HEK293 (cell line): ENCODE measurements at regions not wholly inside any gene's neighbourhood (a gene's known extent, or its start where the extent isn't known, plus 50 kb on each side); places are given as distances from the start of the nearest gene placed in this dataset.

Experiments
- SCRT1 ChIP-seq: fragments of 450-650 bp; formaldehyde crosslinking; IDR thresholded peaks from 2 replicates; pipeline ENCODE4 v1.5.1; 2016; ENCODE audit warnings: missing biosample characterization, missing genetic modification characterization, borderline replicate concordance
- YY1 ChIP-seq: fragments of 450-650 bp; formaldehyde crosslinking; IDR thresholded peaks from 2 replicates; pipeline ENCODE4 v1.5.1; 2018; ENCODE audit warnings: missing biosample characterization, missing genetic modification characterization
- ZBTB21 ChIP-seq: fragments of 450-650 bp; formaldehyde crosslinking; IDR thresholded peaks from 2 replicates; pipeline ENCODE4 v1.5.1; 2017; ENCODE audit warnings: missing biosample characterization, missing genetic modification characterization
- ZEB2 ChIP-seq: fragments of 450-650 bp; formaldehyde crosslinking; IDR thresholded peaks from 2 replicates; pipeline ENCODE4 v1.5.1; 2016; ENCODE audit warnings: missing biosample characterization, missing genetic modification characterization
- ZNF114 ChIP-seq: fragments of 450-650 bp; formaldehyde crosslinking; IDR thresholded peaks from 2 replicates; pipeline ENCODE4 v1.5.0; 2017; ENCODE audit warnings: missing biosample characterization, missing genetic modification characterization
- ZNF211 ChIP-seq: fragments of 450-650 bp; formaldehyde crosslinking; IDR thresholded peaks from 2 replicates; pipeline ENCODE4 v1.5.1; 2016; ENCODE audit warnings: low read depth, missing biosample characterization, missing genetic modification characterization
- ZNF549 ChIP-seq: fragments of 450-650 bp; IDR thresholded peaks from 2 replicates; pipeline ENCODE4 v1.5.1; 2018; ENCODE audit warnings: missing biosample characterization, missing genetic modification characterization, mild to moderate bottlenecking, inconsistent platforms, moderate library complexity
- ZNF629 ChIP-seq: fragments of 450-650 bp; formaldehyde crosslinking; IDR thresholded peaks from 2 replicates; pipeline ENCODE4 v1.5.1; 2017; ENCODE audit warnings: missing biosample characterization, missing genetic modification characterization
- ZNF660 ChIP-seq: fragments of 450-650 bp; IDR thresholded peaks from 2 replicates; pipeline ENCODE4 v1.5.1; 2018; ENCODE audit warnings: missing biosample characterization, mild to moderate bottlenecking, missing genetic modification characterization
- ZNF785 ChIP-seq: fragments of 450-650 bp; formaldehyde crosslinking; IDR thresholded peaks from 2 replicates; pipeline ENCODE4 v1.5.1; 2016; ENCODE audit warnings: missing biosample characterization, missing genetic modification characterization
- TF ChIP-seq, protein P1 (sequence below): fragments of 450-650 bp; formaldehyde crosslinking; IDR thresholded peaks from 2 replicates; pipeline ENCODE4 v1.5.1; 2016; ENCODE audit warnings: missing biosample characterization, missing genetic modification characterization
- TF ChIP-seq, protein P2 (sequence below): fragments of 450-650 bp; formaldehyde crosslinking; IDR thresholded peaks from 2 replicates; pipeline ENCODE4 v1.5.1; 2016; ENCODE audit warnings: missing biosample characterization, missing genetic modification characterization, low read depth
- TF ChIP-seq, protein P3 (sequence below): fragments of 450-650 bp; formaldehyde crosslinking; IDR thresholded peaks from 2 replicates; pipeline ENCODE4 v1.5.0; 2017; ENCODE audit warnings: missing biosample characterization, missing genetic modification characterization, borderline replicate concordance
- TF ChIP-seq, protein P4 (sequence below): fragments of 450-650 bp; formaldehyde crosslinking; conservative IDR thresholded peaks from 2 replicates; pipeline ENCODE4 v1.5.1; 2016; ENCODE audit warnings: low read depth, missing biosample characterization, missing genetic modification characterization

DNA sequence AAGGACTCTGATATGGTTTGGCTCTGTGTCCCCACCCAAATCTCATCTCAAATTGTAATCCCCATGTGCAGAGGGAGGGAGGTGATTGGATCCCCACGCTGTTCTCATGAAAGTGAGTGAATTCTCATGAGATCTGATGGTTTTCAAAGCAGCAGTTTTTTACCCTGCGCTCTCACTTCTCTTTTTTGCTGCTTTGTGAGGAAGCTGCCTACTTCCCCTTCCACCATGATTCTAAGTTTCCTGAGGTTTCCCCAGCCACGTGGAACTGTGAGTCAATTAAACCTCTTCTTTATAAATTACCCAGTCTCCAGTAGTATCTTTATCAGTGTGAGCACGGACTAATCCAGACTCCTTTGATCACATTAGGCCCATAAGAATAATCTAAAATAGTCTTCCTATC, 719.7 kb upstream of the CDH8 start:
- TF ChIP-seq ZNF549 (no peak), YY1 (tag by site-specific recombination) (no peak), ZNF660 (tag by site-specific recombination) (no peak), SCRT1 (no peak), ZNF785 (no peak), ZBTB21 (tag by site-specific recombination) (no peak), ZNF114 (tag by site-specific recombination) (no peak), ZNF211 (tag by site-specific recombination) (no peak), ZEB2 (tag by site-specific recombination) (no peak), ZNF629 (no peak)
- TF ChIP-seq, protein P1, sequence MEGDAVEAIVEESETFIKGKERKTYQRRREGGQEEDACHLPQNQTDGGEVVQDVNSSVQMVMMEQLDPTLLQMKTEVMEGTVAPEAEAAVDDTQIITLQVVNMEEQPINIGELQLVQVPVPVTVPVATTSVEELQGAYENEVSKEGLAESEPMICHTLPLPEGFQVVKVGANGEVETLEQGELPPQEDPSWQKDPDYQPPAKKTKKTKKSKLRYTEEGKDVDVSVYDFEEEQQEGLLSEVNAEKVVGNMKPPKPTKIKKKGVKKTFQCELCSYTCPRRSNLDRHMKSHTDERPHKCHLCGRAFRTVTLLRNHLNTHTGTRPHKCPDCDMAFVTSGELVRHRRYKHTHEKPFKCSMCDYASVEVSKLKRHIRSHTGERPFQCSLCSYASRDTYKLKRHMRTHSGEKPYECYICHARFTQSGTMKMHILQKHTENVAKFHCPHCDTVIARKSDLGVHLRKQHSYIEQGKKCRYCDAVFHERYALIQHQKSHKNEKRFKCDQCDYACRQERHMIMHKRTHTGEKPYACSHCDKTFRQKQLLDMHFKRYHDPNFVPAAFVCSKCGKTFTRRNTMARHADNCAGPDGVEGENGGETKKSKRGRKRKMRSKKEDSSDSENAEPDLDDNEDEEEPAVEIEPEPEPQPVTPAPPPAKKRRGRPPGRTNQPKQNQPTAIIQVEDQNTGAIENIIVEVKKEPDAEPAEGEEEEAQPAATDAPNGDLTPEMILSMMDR (tag by site-specific recombination), result no peak
- TF ChIP-seq, protein P2, sequence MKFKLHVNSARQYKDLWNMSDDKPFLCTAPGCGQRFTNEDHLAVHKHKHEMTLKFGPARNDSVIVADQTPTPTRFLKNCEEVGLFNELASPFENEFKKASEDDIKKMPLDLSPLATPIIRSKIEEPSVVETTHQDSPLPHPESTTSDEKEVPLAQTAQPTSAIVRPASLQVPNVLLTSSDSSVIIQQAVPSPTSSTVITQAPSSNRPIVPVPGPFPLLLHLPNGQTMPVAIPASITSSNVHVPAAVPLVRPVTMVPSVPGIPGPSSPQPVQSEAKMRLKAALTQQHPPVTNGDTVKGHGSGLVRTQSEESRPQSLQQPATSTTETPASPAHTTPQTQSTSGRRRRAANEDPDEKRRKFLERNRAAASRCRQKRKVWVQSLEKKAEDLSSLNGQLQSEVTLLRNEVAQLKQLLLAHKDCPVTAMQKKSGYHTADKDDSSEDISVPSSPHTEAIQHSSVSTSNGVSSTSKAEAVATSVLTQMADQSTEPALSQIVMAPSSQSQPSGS (tag by site-specific recombination), result no peak
- TF ChIP-seq, protein P3, sequence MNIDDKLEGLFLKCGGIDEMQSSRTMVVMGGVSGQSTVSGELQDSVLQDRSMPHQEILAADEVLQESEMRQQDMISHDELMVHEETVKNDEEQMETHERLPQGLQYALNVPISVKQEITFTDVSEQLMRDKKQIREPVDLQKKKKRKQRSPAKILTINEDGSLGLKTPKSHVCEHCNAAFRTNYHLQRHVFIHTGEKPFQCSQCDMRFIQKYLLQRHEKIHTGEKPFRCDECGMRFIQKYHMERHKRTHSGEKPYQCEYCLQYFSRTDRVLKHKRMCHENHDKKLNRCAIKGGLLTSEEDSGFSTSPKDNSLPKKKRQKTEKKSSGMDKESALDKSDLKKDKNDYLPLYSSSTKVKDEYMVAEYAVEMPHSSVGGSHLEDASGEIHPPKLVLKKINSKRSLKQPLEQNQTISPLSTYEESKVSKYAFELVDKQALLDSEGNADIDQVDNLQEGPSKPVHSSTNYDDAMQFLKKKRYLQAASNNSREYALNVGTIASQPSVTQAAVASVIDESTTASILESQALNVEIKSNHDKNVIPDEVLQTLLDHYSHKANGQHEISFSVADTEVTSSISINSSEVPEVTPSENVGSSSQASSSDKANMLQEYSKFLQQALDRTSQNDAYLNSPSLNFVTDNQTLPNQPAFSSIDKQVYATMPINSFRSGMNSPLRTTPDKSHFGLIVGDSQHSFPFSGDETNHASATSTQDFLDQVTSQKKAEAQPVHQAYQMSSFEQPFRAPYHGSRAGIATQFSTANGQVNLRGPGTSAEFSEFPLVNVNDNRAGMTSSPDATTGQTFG (tag by site-specific recombination), result no peak
- TF ChIP-seq, protein P4, sequence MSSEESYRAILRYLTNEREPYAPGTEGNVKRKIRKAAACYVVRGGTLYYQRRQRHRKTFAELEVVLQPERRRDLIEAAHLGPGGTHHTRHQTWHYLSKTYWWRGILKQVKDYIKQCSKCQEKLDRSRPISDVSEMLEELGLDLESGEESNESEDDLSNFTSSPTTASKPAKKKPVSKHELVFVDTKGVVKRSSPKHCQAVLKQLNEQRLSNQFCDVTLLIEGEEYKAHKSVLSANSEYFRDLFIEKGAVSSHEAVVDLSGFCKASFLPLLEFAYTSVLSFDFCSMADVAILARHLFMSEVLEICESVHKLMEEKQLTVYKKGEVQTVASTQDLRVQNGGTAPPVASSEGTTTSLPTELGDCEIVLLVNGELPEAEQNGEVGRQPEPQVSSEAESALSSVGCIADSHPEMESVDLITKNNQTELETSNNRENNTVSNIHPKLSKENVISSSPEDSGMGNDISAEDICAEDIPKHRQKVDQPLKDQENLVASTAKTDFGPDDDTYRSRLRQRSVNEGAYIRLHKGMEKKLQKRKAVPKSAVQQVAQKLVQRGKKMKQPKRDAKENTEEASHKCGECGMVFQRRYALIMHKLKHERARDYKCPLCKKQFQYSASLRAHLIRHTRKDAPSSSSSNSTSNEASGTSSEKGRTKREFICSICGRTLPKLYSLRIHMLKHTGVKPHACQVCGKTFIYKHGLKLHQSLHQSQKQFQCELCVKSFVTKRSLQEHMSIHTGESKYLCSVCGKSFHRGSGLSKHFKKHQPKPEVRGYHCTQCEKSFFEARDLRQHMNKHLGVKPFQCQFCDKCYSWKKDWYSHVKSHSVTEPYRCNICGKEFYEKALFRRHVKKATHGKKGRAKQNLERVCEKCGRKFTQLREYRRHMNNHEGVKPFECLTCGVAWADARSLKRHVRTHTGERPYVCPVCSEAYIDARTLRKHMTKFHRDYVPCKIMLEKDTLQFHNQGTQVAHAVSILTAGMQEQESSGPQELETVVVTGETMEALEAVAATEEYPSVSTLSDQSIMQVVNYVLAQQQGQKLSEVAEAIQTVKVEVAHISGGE (tag by site-specific recombination), result no peak
